PC-3 (cell line): ENCODE measurements at regions not wholly inside any gene's neighbourhood (a gene's known extent, or its start where the extent isn't known, plus 50 kb on each side); places are given as distances from the start of the nearest gene placed in this dataset.

Experiments used
- CTCF ChIP-seq: fragments of 300-600 bp; sonication (generic); conservative IDR thresholded peaks from 2 replicates; pipeline ENCODE4 v1.5.1; 2017; ENCODE audit warnings: antibody characterized with exemption, low read depth, mild to moderate bottlenecking, low read length
- EZH2phosphoT487 ChIP-seq: fragments of 300-600 bp; sonication (generic); IDR thresholded peaks from 2 replicates; pipeline ENCODE4 v1.6.1; 2018; ENCODE audit warnings: mild to moderate bottlenecking, antibody characterized with exemption, low read length, borderline replicate concordance

GRCh38 chr5:103451261-103451660 is 111.3 kb downstream of the NUDT12 start:
- TF ChIP-seq CTCF: no peak
- TF ChIP-seq EZH2phosphoT487: no peak
